ENCODE measurements at regions not wholly inside any gene's neighbourhood (a gene's known extent, or its start where the extent isn't known, plus 50 kb on each side); places are given as distances from the start of the nearest gene placed in this dataset.

DNA sequence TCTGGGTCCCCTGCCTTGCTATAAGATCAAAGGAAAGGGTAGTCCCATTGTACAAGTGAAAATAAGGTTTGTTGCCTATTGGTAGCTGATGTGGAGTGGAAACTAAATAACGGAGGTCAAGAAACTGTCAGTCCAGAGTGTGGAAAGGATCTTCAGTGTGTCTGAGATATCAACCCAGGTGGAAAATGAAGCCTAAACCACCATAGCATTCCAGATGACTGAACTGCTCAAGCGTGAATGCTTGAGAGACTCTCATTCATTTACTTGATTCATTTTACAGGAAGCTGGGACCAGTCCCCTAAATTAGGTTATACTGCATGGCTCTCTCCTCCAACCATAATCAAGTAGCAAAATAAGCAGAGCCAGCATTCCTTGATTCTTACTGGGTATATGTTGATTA, 116.0 kb upstream of the SLC28A3 start:
- no peak for DNase-seq

GRCh38 chr9:84460695-84461094, 120.1 kb upstream of the SLC28A3 start:
- DNase-seq, result no peak

GRCh38 chr9:84463272-84463671, 122.7 kb upstream of the SLC28A3 start:
- no peak for DNase-seq

- no peak for DNase-seq
Measured at GRCh38 chr9:84466580-84467285, 126.2 kb upstream of the SLC28A3 start.

- DNase-seq, result no peak
Measured at GRCh38 chr9:84471816-84472215, 131.3 kb upstream of the SLC28A3 start.

DNA sequence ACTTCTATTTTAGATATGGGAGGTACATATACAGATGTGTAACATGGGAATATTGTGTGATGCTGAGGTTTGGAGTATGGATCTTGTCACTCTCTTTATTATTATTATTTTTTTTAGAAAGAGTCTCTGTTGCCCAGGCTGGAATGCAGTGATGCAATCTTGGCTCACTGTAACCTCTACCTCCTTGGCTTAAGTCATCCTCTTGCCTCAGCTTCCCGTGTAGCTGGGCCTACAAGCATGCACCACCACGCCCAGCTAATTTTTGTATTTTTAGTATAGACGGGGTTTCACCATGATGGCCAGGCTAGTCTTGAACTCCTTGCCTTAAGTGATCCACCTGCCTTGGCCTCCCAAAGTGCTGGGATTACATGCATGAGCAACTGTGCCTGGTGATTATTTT, 138.4 kb upstream of the SLC28A3 start:
- no peak for DNase-seq

DNA sequence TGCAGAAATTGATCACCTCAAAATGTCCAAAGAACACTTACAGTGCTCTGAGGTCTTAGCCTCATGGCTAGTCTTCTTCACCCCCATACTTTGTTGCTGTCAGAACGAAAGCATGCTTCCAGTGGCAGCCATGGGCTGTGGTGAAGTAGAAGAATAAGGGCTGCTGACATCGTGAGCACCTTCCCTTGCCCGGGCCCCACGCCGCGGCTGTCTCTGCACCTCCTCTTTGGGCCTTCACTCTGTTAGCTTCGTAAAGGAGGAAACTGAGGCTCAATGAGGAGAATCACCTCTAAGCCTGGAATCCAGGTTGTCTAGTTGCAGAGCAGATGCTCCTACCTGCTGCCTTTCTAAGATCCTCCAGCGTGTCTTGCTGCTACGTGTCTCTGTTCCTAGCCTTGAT, 139.5 kb upstream of the SLC28A3 start:
- DNase-seq, result peak in 1 of 3 donors; percentile 4

DNA sequence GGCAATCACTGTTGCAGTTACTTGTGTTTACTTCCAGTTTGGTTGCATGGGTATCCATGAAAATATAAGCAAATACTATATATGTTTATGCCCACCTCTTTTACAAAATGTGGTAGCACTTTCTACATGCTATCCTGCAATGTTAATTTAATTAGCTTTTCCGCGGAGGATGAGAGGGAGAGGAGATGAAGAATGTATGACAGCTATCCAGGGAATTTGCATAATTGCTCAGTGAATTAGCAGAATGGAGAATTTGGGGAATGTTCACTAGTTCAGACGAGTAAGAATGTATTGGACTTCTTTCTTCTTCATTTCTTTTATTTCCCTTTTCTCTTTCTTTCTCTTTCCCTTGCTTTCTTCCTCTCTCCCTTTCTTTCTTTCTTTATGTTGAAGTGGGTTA, 140.7 kb upstream of the SLC28A3 start:
- no peak for DNase-seq

DNA sequence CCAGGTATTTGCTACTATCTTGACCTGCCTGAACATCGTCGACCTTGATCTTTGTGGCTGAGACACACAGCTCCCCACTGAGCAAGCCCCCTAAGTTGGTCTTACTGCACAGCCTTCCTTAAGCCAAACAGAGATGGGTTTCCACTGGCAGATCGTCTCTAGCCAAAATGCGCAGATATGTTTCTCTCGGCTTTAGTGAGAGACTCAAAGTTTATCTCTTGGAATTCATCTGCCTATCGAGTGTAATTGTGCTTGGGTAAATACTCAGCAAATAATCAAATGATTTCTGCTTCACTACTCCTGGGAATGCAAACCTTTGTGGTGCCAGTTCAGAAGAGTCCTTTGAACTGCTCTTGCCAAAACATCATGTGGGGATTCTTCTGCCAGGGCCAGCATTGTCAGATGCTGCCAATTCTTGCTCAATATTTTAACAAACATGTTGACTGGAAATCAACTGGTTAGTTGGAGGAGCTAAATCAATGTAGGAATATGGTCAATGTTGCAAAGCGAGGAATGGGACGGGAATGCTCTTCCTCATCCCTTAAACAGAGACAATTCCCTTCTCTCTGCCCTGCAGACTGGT, 141.2 kb upstream of the SLC28A3 start:
- no peak for DNase-seq

GRCh38 chr9:84482607-84483006, 142.0 kb upstream of the SLC28A3 start:
- DNase-seq, result no peak

GRCh38 chr9:84484172-84484571, 143.6 kb upstream of the SLC28A3 start:
- no peak for DNase-seq

GRCh38 chr9:84485539-84485938, 145.0 kb upstream of the SLC28A3 start:
- no peak for DNase-seq

DNA sequence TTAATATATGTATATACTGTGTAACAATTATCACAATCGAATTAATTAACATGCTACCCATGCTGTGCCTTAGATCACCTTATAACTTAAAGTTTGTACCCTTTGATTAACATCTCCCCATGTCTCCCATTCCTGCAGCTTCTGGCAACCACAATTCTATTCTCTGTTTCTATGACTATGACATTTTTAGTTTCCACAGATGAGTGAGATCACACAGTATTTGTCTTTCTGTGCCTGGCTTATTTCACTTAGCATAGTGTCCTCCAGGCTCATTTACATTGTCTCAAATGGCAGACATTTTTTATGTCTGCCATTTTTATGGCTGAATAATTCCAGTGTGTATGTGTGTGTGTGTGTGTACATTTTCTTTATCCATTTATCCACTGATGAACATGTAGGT, 146.1 kb upstream of the SLC28A3 start:
- DNase-seq, result no peak

- no peak for DNase-seq
Measured at GRCh38 chr9:84490206-84490841, 149.8 kb upstream of the SLC28A3 start.

- DNase-seq, result no peak
Measured at GRCh38 chr9:84490842-84491325, 150.3 kb upstream of the SLC28A3 start.

DNA sequence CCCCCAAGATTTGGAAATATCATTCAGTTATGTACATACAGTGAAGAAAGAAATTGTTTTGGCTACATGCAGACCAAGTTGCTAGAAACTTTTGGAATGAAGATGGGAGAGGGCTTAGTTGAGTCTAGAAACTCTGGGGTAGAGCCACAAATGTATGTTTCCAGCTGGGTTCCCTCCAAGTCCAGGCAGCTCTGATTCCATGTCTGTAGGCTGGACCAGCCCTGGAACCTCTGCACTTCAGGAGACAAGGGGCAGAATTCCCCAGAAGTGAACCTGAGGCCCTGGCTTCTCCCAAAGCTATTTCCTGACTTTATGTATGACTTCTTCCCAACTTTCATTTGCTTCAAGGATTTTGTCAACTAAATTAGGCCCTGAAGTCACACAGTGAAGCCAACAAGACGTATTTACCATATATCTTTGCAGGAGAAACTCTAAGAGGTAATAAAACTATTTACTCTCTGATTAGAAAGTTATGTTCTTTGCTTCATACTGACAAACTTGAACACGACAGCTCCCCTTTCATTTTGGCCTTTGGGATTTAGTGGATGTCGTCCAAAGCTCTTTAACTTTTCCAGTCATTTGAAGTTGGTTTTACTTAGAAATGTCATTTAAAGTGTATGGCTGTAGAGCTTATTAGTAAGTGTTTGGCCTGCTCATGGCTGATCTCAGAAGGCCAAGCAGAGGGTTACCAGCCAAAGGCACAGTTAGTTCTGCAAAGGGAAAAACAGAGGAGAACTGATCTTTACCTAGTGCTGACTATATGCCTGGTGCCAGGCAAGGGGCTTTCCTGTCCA, 152.0 kb upstream of the SLC28A3 start:
- DNase-seq, result no peak

DNA sequence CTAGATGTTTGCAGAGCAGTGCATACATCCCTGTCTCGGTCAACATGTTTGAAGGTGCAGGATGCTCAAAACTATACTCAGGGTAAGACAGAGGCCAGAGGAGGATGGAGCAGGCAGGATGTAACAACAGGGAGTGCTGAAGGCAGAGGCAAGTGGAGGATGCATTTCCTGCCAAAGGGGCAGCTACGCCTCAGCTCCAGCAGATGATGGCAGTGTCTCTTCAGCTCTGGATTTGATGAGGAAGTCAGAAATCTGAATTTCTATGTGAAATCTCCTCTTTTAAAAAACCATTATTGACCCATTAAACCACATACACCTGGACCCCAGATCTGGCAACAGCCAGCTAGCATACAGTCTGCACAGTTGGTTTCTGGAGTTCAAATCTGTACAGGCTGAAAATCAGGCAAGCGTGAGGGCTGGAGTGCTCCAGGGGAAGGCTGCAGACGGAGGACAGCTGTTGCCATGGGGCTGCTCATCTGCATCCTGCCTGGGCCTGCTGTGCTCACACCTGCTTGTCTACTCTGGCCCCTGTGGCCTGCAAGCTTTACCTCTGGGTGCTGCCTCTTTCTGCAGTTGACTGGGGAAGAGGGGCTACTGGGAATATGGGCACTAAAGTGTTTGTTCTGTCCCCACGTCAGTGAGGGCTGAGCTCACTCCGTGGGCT, 152.9 kb upstream of the SLC28A3 start:
- DNase-seq, result no peak

DNA sequence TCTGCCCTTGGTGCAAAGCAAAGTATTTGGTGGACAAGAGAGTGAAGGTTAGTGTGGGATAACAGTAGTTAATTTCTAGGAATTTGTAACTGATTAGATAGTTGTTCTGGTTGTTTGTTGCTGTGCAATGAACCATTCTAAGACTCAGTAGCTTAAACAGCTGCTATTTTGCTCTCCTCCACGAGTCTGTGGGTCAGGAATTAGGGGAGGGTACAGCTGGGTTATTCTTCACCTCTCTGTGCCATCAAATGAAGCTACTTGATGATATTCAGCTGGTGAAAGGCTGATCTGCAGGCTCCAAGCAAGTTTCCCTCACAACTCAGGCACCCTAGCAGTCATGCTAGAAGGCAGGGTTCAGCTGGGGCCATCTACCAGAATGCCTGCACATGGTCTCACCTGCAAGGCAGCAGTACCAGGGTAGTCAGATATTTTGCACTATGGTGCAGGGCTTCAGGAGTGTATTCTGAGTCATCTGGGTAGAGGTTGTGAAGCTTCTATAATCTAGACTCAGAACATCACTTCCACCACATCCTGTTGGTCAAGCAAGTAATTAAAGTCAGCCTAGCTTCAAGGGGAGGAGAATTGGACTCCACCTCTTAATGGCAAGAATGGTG, 159.5 kb upstream of the SLC28A3 start:
- no peak for DNase-seq

- no peak for DNase-seq
Measured at GRCh38 chr9:84500826-84501225, 160.3 kb upstream of the SLC28A3 start.

DNA sequence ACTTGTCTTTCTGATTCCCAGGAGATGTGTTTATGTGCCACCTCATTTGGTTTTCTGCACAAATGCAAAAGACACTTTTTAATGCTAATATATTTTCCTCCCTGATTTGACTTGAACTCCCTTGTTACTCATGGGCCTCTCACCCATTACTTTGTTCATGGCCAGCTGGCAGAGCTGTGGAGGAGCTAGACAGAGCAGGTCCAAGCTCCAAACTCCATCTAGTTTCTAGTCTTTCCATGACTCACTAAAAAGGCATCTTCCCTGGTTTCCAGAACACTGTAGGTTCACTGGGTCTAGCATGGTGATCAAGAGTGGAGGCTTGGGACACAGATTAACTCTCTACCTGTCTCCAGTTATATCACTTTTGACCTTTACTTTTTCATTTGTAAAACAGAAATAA, 161.0 kb upstream of the SLC28A3 start:
- no peak for DNase-seq

DNA sequence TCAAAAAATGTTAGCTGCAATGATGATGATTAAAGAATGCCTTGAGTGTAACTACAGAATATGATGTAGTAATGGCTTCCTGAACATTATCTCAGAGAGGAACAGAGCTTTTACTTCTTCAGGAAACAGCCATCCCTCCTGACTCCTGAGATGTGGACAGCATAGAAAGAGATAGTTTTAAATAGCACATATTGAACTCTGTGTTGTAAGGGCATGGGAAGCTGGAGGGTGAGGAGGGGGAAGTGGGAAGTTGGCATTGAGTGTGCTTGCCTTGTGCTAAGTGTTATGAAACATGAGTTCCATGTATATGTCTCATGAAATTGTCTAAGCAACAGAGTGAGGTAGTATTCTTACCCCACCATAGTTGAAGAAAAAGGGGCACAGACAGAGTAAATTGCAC, 161.5 kb upstream of the SLC28A3 start:
- DNase-seq, result no peak

GRCh38 chr9:84504360-84504759, 163.8 kb upstream of the SLC28A3 start:
- no peak for DNase-seq

Data from suppressor macrophage treated with lipopolysaccharide for 1 hour (primary cell).